Caco-2 (cell line): ENCODE measurements at regions not wholly inside any gene's neighbourhood (a gene's known extent, or its start where the extent isn't known, plus 50 kb on each side); places are given as distances from the start of the nearest gene placed in this dataset.

Experiments
- BruUV-seq: library from RNA; stranded (reverse); fragments of 400-500 nt; replicated peaks from 2 replicates; lab custom pipeline; 2021; lab: Mats Ljungman, UMichigan
- CTCF ChIA-PET: fragments of 300-600 bp; sonication (Branson Sonifier 250); formaldehyde crosslinking; loops from one replicate; lab custom pipeline; 2022; ENCODE audit warnings: antibody characterized with exemption; lab: Charles Lee
- POLR2A ChIA-PET: fragments of 300-600 bp; sonication (Branson Sonifier 250); formaldehyde crosslinking; loops from one replicate; lab custom pipeline; 2022; ENCODE audit warnings: antibody characterized with exemption; lab: Charles Lee
- DNase-seq, 2 experiments: peaks; one replicate each; pipeline versions ENCODE4 v3.0.0 to v3.0.0-alpha.2; 2020 to 2022
- H3K27me3 ChIP-seq: replicated peaks from 2 replicates; pipeline ENCODE4 v1.6.0; 2011; ENCODE audit warnings: low read length; ENCODE audit not compliant: control insufficient read depth, insufficient read depth
- H3K36me3 ChIP-seq: 2 replicates; pipeline ENCODE4 v1.5.1; 2011; ENCODE audit warnings: low read length; ENCODE audit not compliant: control insufficient read depth, insufficient read depth
- H3K4me1 ChIP-seq: fragments of 250-450 bp; sonication (Bioruptor Pico); 2 replicates; pipeline ENCODE4 v1.5.1; 2020; ENCODE audit warnings: mild to moderate bottlenecking
- H3K4me3 ChIP-seq: 2 replicates; pipeline ENCODE4 v1.5.1; 2011; ENCODE audit warnings: low read depth, mild to moderate bottlenecking, control low read depth, low read length
- H3K9me3 ChIP-seq: fragments of 250-450 bp; sonication (Bioruptor Pico); 2 replicates; pipeline ENCODE4 v1.5.1; 2020; ENCODE audit warnings: mild to moderate bottlenecking, moderate library complexity
- H3K27ac Mint-ChIP-seq: one replicate; pipeline ENCODE4 v1.8.0; 2022; ENCODE audit warnings: mixed read lengths; ENCODE audit not compliant: unreplicated experiment
- H3K27me3 Mint-ChIP-seq: one replicate; pipeline ENCODE4 v1.8.0; 2022; ENCODE audit warnings: mixed read lengths; ENCODE audit not compliant: insufficient read depth, unreplicated experiment
- H3K36me3 Mint-ChIP-seq: one replicate; pipeline ENCODE4 v1.8.0; 2022; ENCODE audit warnings: mild to moderate bottlenecking, mixed read lengths; ENCODE audit not compliant: insufficient read depth, unreplicated experiment
- H3K4me1 Mint-ChIP-seq: one replicate; pipeline ENCODE4 v1.8.0; 2022; ENCODE audit warnings: low read depth, mixed read lengths; ENCODE audit not compliant: unreplicated experiment
- H3K4me3 Mint-ChIP-seq: one replicate; pipeline ENCODE4 v1.8.0; 2022; ENCODE audit warnings: mild to moderate bottlenecking, moderate library complexity, mixed read lengths; ENCODE audit not compliant: unreplicated experiment
- H3K9me3 Mint-ChIP-seq: one replicate; pipeline ENCODE4 v1.8.0; 2022; ENCODE audit warnings: mixed read lengths; ENCODE audit not compliant: unreplicated experiment
- CTCF ChIP-seq, 2 experiments: fragments of 200-600 bp in 1 of 2; IDR thresholded peaks; 1 replicate in 1 of 2; 2 replicates in 1 of 2; pipeline versions ENCODE4 v1.5.1 to v1.8.0; 2011 to 2022; ENCODE audit warnings: antibody characterized with exemption in 1 of 2, control low read depth in 1 of 2, inconsistent platforms in 1 of 2, low read depth in 1 of 2, low read length in 1 of 2, mild to moderate bottlenecking in 1 of 2, moderate library complexity in 1 of 2; ENCODE audit not compliant: insufficient read depth in 1 of 2, severe bottlenecking in 1 of 2, unreplicated experiment in 1 of 2
- intact Hi-C: fragments of 100-400 bp; cut with micrococcal nuclease; formaldehyde crosslinking; loops from one replicate; pipeline ENCODE4 v1.10.0; 2022; ENCODE audit not compliant: unreplicated experiment

- intact Hi-C loops, result no loop called here
- Mint-ChIP-seq H3K9me3 (no peaks in the 10 kb centered on the region), H3K4me3 (no peak overlapping the region), H3K27ac (no peak overlapping the region), H3K27me3 (peaks cover 6% of the 10 kb centered on the region), H3K36me3 (no peaks in the 10 kb centered on the region), H3K4me1 (no peaks in the 10 kb centered on the region)
- Histone ChIP-seq H3K9me3 (no peaks in the 10 kb centered on the region), H3K27me3 (no peaks in the 10 kb centered on the region), H3K4me3 (no peak overlapping the region), H3K4me1 (peaks cover 6% of the 10 kb centered on the region; the same call in 1 of the 2 replicates), H3K36me3 (no peaks in the 10 kb centered on the region)
- no TSS peak for BruUV-seq
- DNase-seq, result no peak
- CTCF ChIA-PET, result no interaction called here
- POLR2A ChIA-PET, result no interaction called here
- TF ChIP-seq CTCF (IDR thresholded peaks at IDR 0.05; ENCODE audit: insufficient read depth in 1 of 2, low read depth in 1 of 2, low read length in 1 of 2, severe bottlenecking in 1 of 2, unreplicated experiment in 1 of 2), result no peak
Observed at GRCh38 chr15:69797615-69798014, 300.1 kb downstream of the TLE3 start.

GRCh38 chr15:69798481-69799250 lies 299.1 kb downstream of the TLE3 start:
- Mint-ChIP-seq H3K4me1 (no peaks in the 10 kb centered on the region), H3K9me3 (no peaks in the 10 kb centered on the region), H3K27ac (no peak overlapping the region), H3K27me3 (peaks cover 6% of the 10 kb centered on the region), H3K4me3 (no peak overlapping the region), H3K36me3 (no peaks in the 10 kb centered on the region)
- no TSS peak for BruUV-seq
- DNase-seq, result no peak
- no peak for TF ChIP-seq CTCF (IDR thresholded peaks at IDR 0.05; ENCODE audit: insufficient read depth in 1 of 2, low read depth in 1 of 2, low read length in 1 of 2, severe bottlenecking in 1 of 2, unreplicated experiment in 1 of 2)
- no peaks in the 10 kb centered on the region for H3K27me3 ChIP-seq
- CTCF ChIA-PET, result no interaction called here
- H3K4me1 ChIP-seq, result peaks cover 6% of the 10 kb centered on the region; the same call in 1 of the 2 replicates
- intact Hi-C loops, result no loop called here
- H3K36me3 ChIP-seq, result no peaks in the 10 kb centered on the region
- POLR2A ChIA-PET, result no interaction called here
- no peaks in the 10 kb centered on the region for H3K9me3 ChIP-seq
- H3K4me3 ChIP-seq, result no peak overlapping the region

GRCh38 chr15:69801144-69801543 lies 296.6 kb downstream of the TLE3 start:
- ChIA-PET POLR2A (no interaction called here), CTCF (no interaction called here)
- BruUV-seq, result no TSS peak
- H3K27me3 Mint-ChIP-seq, result peaks cover 10% of the 10 kb centered on the region
- Histone ChIP-seq H3K36me3 (no peaks in the 10 kb centered on the region), H3K9me3 (no peaks in the 10 kb centered on the region), H3K27me3 (no peaks in the 10 kb centered on the region), H3K4me1 (no peaks in the 10 kb centered on the region), H3K4me3 (no peak overlapping the region)
- no peak overlapping the region for H3K27ac Mint-ChIP-seq
- TF ChIP-seq CTCF (IDR thresholded peaks at IDR 0.05; ENCODE audit: insufficient read depth in 1 of 2, low read depth in 1 of 2, low read length in 1 of 2, severe bottlenecking in 1 of 2, unreplicated experiment in 1 of 2), result no peak
- intact Hi-C loops, result no loop called here
- no peaks in the 10 kb centered on the region for H3K4me1 Mint-ChIP-seq
- H3K9me3 Mint-ChIP-seq, result no peaks in the 10 kb centered on the region
- H3K36me3 Mint-ChIP-seq, result no peaks in the 10 kb centered on the region
- no peak overlapping the region for H3K4me3 Mint-ChIP-seq
- no peak for DNase-seq
